H1 (cell line): ENCODE measurements at regions not wholly inside any gene's neighbourhood (a gene's known extent, or its start where the extent isn't known, plus 50 kb on each side); places are given as distances from the start of the nearest gene placed in this dataset.

Experiments
- CTCF ChIA-PET: fragments of 300-600 bp; sonication (Branson Sonifier 250); formaldehyde crosslinking; loops from one replicate; lab custom pipeline; 2021; ENCODE audit not compliant: partially characterized antibody; lab: Charles Lee
- POLR2A ChIA-PET: fragments of 300-600 bp; sonication (Branson Sonifier 250); formaldehyde crosslinking; loops from one replicate; lab custom pipeline; 2021; ENCODE audit warnings: inconsistent platforms; ENCODE audit not compliant: partially characterized antibody; lab: Charles Lee
- DNase-seq, 2 experiments: peaks; one replicate each; pipeline versions ENCODE4 v3.0.0 to v3.0.0-alpha.2; 2010 to 2022; ENCODE audit warnings: low spot score in 2 of 2, low read depth in 1 of 2, mixed read lengths in 1 of 2
- FAIRE-seq: peaks from 2 replicates; lab custom pipeline; 2011; peaks lifted over from hg19 to GRCh38; lab: Jason Lieb, UNC
- H2AFZ ChIP-seq: 2 replicates; pipeline ENCODE4 v1.8.1; 2012; ENCODE audit warnings: low read length, inconsistent platforms
- H2AK5ac ChIP-seq: 2 replicates; pipeline ENCODE4 v1.6.1; 2013; ENCODE audit warnings: low read depth, low read length
- H2BK120ac ChIP-seq: replicated peaks from 2 replicates; pipeline ENCODE3; 2013; ENCODE audit warnings: low read depth, low read length, inconsistent platforms
- H2BK12ac ChIP-seq: 2 replicates; pipeline ENCODE4 v1.6.1; 2013; ENCODE audit warnings: low read depth, low read length
- H2BK15ac ChIP-seq: 2 replicates; pipeline ENCODE4 v1.6.1; 2013; ENCODE audit warnings: low read length
- H2BK20ac ChIP-seq: 2 replicates; pipeline ENCODE4 v1.6.1; 2013; ENCODE audit warnings: low read length
- H2BK5ac ChIP-seq: 2 replicates; pipeline ENCODE4 v1.6.1; 2013; ENCODE audit warnings: low read depth, low read length
- H3K14ac ChIP-seq: 2 replicates; pipeline ENCODE4 v1.6.1; 2013; ENCODE audit warnings: inconsistent platforms; ENCODE audit not compliant: insufficient read length
- H3K18ac ChIP-seq: 2 replicates; pipeline ENCODE4 v1.6.1; 2013; ENCODE audit warnings: low read length; ENCODE audit errors: extremely low read depth
- H3K23ac ChIP-seq: 2 replicates; pipeline ENCODE4 v1.6.1; 2013; ENCODE audit warnings: inconsistent platforms; ENCODE audit not compliant: insufficient read length
- H3K23me2 ChIP-seq: 2 replicates; pipeline ENCODE4 v1.6.1; 2013; ENCODE audit warnings: low read depth, low read length
- H3K27ac ChIP-seq: 2 replicates; pipeline ENCODE4 v1.6.1; 2011; ENCODE audit warnings: low read depth, low read length, inconsistent platforms
- H3K27me3 ChIP-seq, 4 experiments: replicated peaks in 1 of 4; 1 replicate in 1 of 4; 2 replicates in 3 of 4; pipeline versions ENCODE4 v1.6.1 to v1.8.1; 2011 to 2013; ENCODE audit warnings: low read length in 3 of 4, mild to moderate bottlenecking in 3 of 4, inconsistent platforms in 2 of 4, mixed read lengths in 2 of 4, moderate library complexity in 1 of 4; ENCODE audit not compliant: control insufficient read depth in 3 of 4, insufficient read depth in 3 of 4; ENCODE audit errors: extremely low read depth in 1 of 4
- H3K36me3 ChIP-seq, 4 experiments: 2 replicates each; pipeline versions ENCODE4 v1.6.1 to v1.8.1; 2011 to 2013; ENCODE audit warnings: mild to moderate bottlenecking in 4 of 4, low read length in 3 of 4, moderate library complexity in 2 of 4, control low read depth in 1 of 4, inconsistent platforms in 1 of 4; ENCODE audit not compliant: insufficient read depth in 4 of 4, control insufficient read depth in 2 of 4
- H3K4ac ChIP-seq: replicated peaks from 2 replicates; pipeline ENCODE3; 2013; ENCODE audit warnings: low read length, low read depth, mixed read lengths, inconsistent platforms; ENCODE audit not compliant: insufficient read length
- H3K4me1 ChIP-seq, 4 experiments: replicated peaks in 1 of 4; 1 replicate in 1 of 4; 2 replicates in 3 of 4; pipeline versions ENCODE4 v1.6.1 to v1.8.1; 2011 to 2013; ENCODE audit warnings: low read length in 3 of 4, inconsistent platforms in 2 of 4, mixed read lengths in 1 of 4; ENCODE audit not compliant: insufficient read depth in 4 of 4, control insufficient read depth in 3 of 4
- H3K4me2 ChIP-seq, 2 experiments: 2 replicates each; pipeline versions ENCODE4 v1.6.1 to v1.8.1; 2011 to 2013; ENCODE audit warnings: low read depth in 2 of 2, low read length in 2 of 2, control low read depth in 1 of 2, inconsistent platforms in 1 of 2, mild to moderate bottlenecking in 1 of 2; ENCODE audit not compliant: insufficient read depth in 1 of 2
- H3K4me3 ChIP-seq, 4 experiments: fragments of 200-600, 300-600 bp in 1 of 4; sonication (generic), shearing (Covaris generic), sonication (Bioruptor Twin) in 1 of 4; 2 replicates each; pipeline versions ENCODE4 v1.5.1 to v1.8.1; 2011 to 2016; ENCODE audit warnings: low read length in 4 of 4, low read depth in 3 of 4, control low read depth in 2 of 4, inconsistent platforms in 2 of 4, mild to moderate bottlenecking in 2 of 4, mixed read lengths in 1 of 4, moderate library complexity in 1 of 4; ENCODE audit not compliant: insufficient read depth in 2 of 4; ENCODE audit errors: extremely low read depth in 1 of 4
- H3K56ac ChIP-seq: replicated peaks from 2 replicates; pipeline ENCODE3; 2013; ENCODE audit warnings: low read depth, mild to moderate bottlenecking, mixed read lengths, low read length, inconsistent platforms; ENCODE audit not compliant: insufficient read length
- H3K79me1 ChIP-seq: 2 replicates; pipeline ENCODE4 v1.6.1; 2013; ENCODE audit warnings: low read depth, low read length, control low read depth
- H3K79me2 ChIP-seq, 2 experiments: 2 replicates each; pipeline versions ENCODE4 v1.6.1 to v1.8.1; 2012 to 2013; ENCODE audit warnings: low read length in 2 of 2, mild to moderate bottlenecking in 2 of 2, inconsistent platforms in 1 of 2; ENCODE audit not compliant: insufficient read depth in 2 of 2, control insufficient read depth in 1 of 2
- H3K9ac ChIP-seq, 4 experiments: replicated peaks in 1 of 4; 1 replicate in 1 of 4; 2 replicates in 3 of 4; pipeline versions ENCODE4 v1.6.1 to v1.8.1; 2011 to 2013; ENCODE audit warnings: low read depth in 3 of 4, low read length in 3 of 4, control low read depth in 2 of 4, mild to moderate bottlenecking in 2 of 4, moderate library complexity in 2 of 4, inconsistent platforms in 1 of 4; ENCODE audit errors: extremely low read depth in 1 of 4
- H3K9me3 ChIP-seq, 2 experiments: 2 replicates each; pipeline versions ENCODE4 v1.6.1 to v1.8.1; 2012 to 2013; ENCODE audit warnings: mild to moderate bottlenecking in 2 of 2, moderate library complexity in 2 of 2, control low read depth in 1 of 2, inconsistent platforms in 1 of 2, low read depth in 1 of 2, low read length in 1 of 2, mixed read lengths in 1 of 2; ENCODE audit not compliant: insufficient read depth in 2 of 2
- H4K20me1 ChIP-seq, 2 experiments: replicated peaks in 1 of 2; 2 replicates each; pipeline versions ENCODE3 to v1.8.1; 2011 to 2013; ENCODE audit warnings: inconsistent platforms in 2 of 2, low read length in 2 of 2, mild to moderate bottlenecking in 1 of 2; ENCODE audit not compliant: insufficient read depth in 2 of 2, control insufficient read depth in 1 of 2
- H4K5ac ChIP-seq: 2 replicates; pipeline ENCODE4 v1.6.1; 2013; ENCODE audit warnings: low read length, low read depth, mixed read lengths, inconsistent platforms; ENCODE audit not compliant: insufficient read length
- H4K8ac ChIP-seq: 2 replicates; pipeline ENCODE4 v1.8.0; 2013; ENCODE audit warnings: mild to moderate bottlenecking, moderate library complexity, low read length, inconsistent platforms; ENCODE audit not compliant: insufficient read depth; ENCODE audit errors: extremely low read depth
- H4K91ac ChIP-seq: replicated peaks from 2 replicates; pipeline ENCODE3; 2013; ENCODE audit warnings: low read length, mixed read lengths, inconsistent platforms; ENCODE audit not compliant: insufficient read length
- GABPA ChIP-seq: IDR thresholded peaks from 2 replicates; pipeline ENCODE4 v1.6.1; 2011; ENCODE audit warnings: mild to moderate bottlenecking, low read length, moderate library complexity, borderline replicate concordance; ENCODE audit not compliant: insufficient read depth
- JUND ChIP-seq: IDR thresholded peaks from 2 replicates; pipeline ENCODE4 v1.6.1; 2011; ENCODE audit warnings: mild to moderate bottlenecking, improper control_type of control experiment, low read length
- WGBS, 2 experiments: shearing (Covaris generic) in 1 of 2; methylation state at CpG; one replicate each; pipeline versions ENCODE4 v1.1.6 to v1.1.7; 2013 to 2015; ENCODE audit warnings: low lambda C conversion rate in 2 of 2, mixed read lengths in 2 of 2, inconsistent platforms in 1 of 2, low coverage in 1 of 2, missing lambda C conversion rate in 1 of 2; ENCODE audit not compliant: insufficient replicate concordance in 2 of 2, insufficient coverage in 1 of 2, insufficient read length in 1 of 2; ENCODE audit errors: extremely low coverage in 1 of 2, missing lambda C conversion rate in 1 of 2; 5-methylcytosine and 5-hydroxymethylcytosine counted together

DNA sequence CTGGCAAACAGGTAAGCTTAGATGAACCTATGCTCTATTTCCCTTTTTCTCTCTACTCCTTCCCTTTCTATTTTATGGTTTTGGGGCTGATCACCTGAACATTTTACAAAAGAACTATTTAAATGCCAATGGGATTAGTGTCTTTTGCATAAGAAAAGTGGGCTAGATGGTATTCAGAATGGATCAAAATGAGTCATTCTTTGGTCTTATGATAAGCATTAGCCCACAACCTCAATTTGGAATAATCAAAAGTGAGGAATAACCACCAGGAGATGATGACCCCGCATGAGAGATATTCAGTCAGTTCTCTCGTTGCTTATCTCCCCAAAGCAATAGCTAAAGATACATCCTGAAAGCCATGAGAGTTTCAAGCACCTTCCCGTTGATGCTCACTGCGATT, 399.0 kb upstream of the CADM1 start:
- 0 out of 8 replicates have a peak overlapping the region, but pooled peaks of 1 of the 4 experiments have one; percentile 2 for H3K4me3 ChIP-seq
- no peaks in the 10 kb centered on the region; a peak in 1 of 7 replicates for H3K27me3 ChIP-seq
- H3K23ac ChIP-seq: no peak overlapping the region
- H4K20me1 ChIP-seq: no peaks in the 10 kb centered on the region
- H2AFZ ChIP-seq: no peak overlapping the region
- no peaks in the 10 kb centered on the region for H3K79me2 ChIP-seq
- H3K56ac ChIP-seq: no peak overlapping the region
- H2AK5ac ChIP-seq: no peak overlapping the region
- H3K14ac ChIP-seq: no peak overlapping the region
- no peak overlapping the region for H2BK120ac ChIP-seq
- H2BK20ac ChIP-seq: no peak overlapping the region
- TF ChIP-seq GABPA: no peak
- TF ChIP-seq JUND: peak; percentile 67; the same call in 1 of the 2 replicates
- no peaks in the 10 kb centered on the region; the same call in 1 of the 2 replicates for H3K23me2 ChIP-seq
- 93% methylated on average over 4 of the region's 4 CpGs; no CpG with 5 or more reads in 1 of the 2 experiments for WGBS, 2 experiments
- peak overlapping the region; percentile 26 to 46; a peak in 3 of 4 replicates for H3K4me2 ChIP-seq
- H4K8ac ChIP-seq: no peak overlapping the region
- ChIA-PET CTCF (interaction anchor here (0.8 to 3.8 kb wide), 7 partner anchors 9 to 27 kb away, joined by 3 to 19 read pairs (median 4); no protein-coding TSS in a partner anchor), POLR2A (interaction anchor here (0.8 kb wide), 1 partner anchor 85 kb away, joined by 3 read pairs; no protein-coding TSS in a partner anchor)
- DNase-seq: no peak
- H3K79me1 ChIP-seq: no peaks in the 10 kb centered on the region
- H2BK5ac ChIP-seq: no peak overlapping the region
- H3K18ac ChIP-seq: no peak overlapping the region
- H2BK12ac ChIP-seq: no peak overlapping the region
- H3K27ac ChIP-seq: no peak overlapping the region
- H2BK15ac ChIP-seq: no peak overlapping the region
- FAIRE-seq: peak; percentile 19
- no peak overlapping the region for H4K5ac ChIP-seq
- no peaks in the 10 kb centered on the region for H3K36me3 ChIP-seq
- peaks cover 0 to 12% (median 6%) of the 10 kb centered on the region in 4 experiments; a peak in 3 of 7 replicates for H3K4me1 ChIP-seq
- H3K9me3 ChIP-seq: no peaks in the 10 kb centered on the region
- no peak overlapping the region for H4K91ac ChIP-seq
- no peak overlapping the region for H3K4ac ChIP-seq
- no peak overlapping the region for H3K9ac ChIP-seq
